Gastroesophageal sphincter (tissue), 4 donors: ENCODE measurements at regions not wholly inside any gene's neighbourhood (a gene's known extent, or its start where the extent isn't known, plus 50 kb on each side); places are given as distances from the start of the nearest gene placed in this dataset.

Experiments
- ATAC-seq: fragments of 150-250 bp; one replicate; pipeline ENCODE4 v1.9.1; 2016; ENCODE audit warnings: mild to moderate bottlenecking, moderate library complexity
- H3K27ac ChIP-seq, 4 donors: fragments of 200-600 bp; sonication (generic) in 3 of 4; 1 replicate in 3 of 4; 2 replicates in 1 of 4; pipeline ENCODE4 v1.5.1; 2016 to 2019
- H3K27me3 ChIP-seq: fragments of 200-600 bp; sonication (generic); one replicate; pipeline ENCODE4 v1.5.1; 2019
- H3K36me3 ChIP-seq, 2 donors: fragments of 200-600 bp; sonication (generic); one replicate each; pipeline ENCODE4 v1.5.1; 2019; ENCODE audit warnings: control low read depth in 1 of 2
- H3K4me1 ChIP-seq, 3 donors: fragments of 200-600 bp; sonication (generic); 1 replicate in 2 of 3; 2 replicates in 1 of 3; pipeline ENCODE4 v1.5.1; 2016 to 2019; ENCODE audit warnings: control low read depth in 2 of 3
- H3K4me3 ChIP-seq, 2 donors: fragments of 200-600 bp; sonication (generic); one replicate each; pipeline ENCODE4 v1.5.1; 2019; ENCODE audit warnings: mild to moderate bottlenecking in 1 of 2, moderate library complexity in 1 of 2
- H3K9me3 ChIP-seq, 3 donors: fragments of 200-600 bp; sonication (generic); one replicate each; pipeline ENCODE4 v1.5.1; 2017 to 2019; ENCODE audit warnings: control low read depth in 2 of 3
- EP300 ChIP-seq: sonication (generic); formaldehyde crosslinking; IDR thresholded peaks from one replicate; pipeline ENCODE4 v1.6.1; 2017; ENCODE audit warnings: antibody characterized with exemption, mild to moderate bottlenecking
- POLR2A ChIP-seq, 2 donors: fragments of 450-650 bp; IDR thresholded peaks; one replicate each; pipeline ENCODE4 v1.6.1; 2017; ENCODE audit warnings: antibody characterized with exemption in 2 of 2, mild to moderate bottlenecking in 2 of 2, moderate library complexity in 1 of 2
- POLR2AphosphoS5 ChIP-seq: sonication (generic); formaldehyde crosslinking; IDR thresholded peaks from one replicate; pipeline ENCODE4 v1.6.1; 2017; ENCODE audit warnings: antibody characterized with exemption
- WGBS, 2 donors: methylation state at CpG; one replicate each; pipeline ENCODE4 v1.1.5; 2018; ENCODE audit warnings: low coverage in 1 of 2; 5-methylcytosine and 5-hydroxymethylcytosine counted together
- TF ChIP-seq, protein P1 (sequence below), 4 experiments: fragments of 200-600 bp in 2 of 4; fragments of 450-650 bp in 2 of 4; sonication (generic) in 1 of 4; IDR thresholded peaks; one replicate each; pipeline ENCODE4 v1.5.1; 2017 to 2019; ENCODE audit warnings: antibody characterized with exemption in 4 of 4, mild to moderate bottlenecking in 2 of 4, moderate library complexity in 2 of 4

DNA sequence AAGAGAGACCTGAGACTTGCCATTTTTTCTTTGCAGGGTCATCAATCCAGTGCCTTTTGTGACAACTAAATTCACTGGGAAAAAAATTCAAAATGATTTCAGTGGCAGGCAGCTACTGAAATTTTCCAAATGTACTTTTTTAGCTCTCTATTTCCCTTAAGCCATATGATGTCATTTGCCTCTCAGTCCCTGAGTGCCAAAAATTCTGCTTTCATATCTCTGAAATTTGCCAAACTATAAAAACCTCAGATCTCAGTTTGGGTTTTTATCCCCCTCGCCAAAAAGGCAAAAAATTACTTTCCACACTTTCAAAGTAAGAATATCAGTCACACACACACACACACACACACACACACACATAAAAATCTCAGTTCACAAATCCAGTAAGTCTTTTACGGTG is 651.3 kb upstream of the ARID1B start:
- ATAC-seq, result no peak
- H3K4me1 ChIP-seq, result no peaks in the 10 kb centered on the region
- no peak overlapping the region for H3K4me3 ChIP-seq
- TF ChIP-seq POLR2AphosphoS5, result no peak
- no peak for TF ChIP-seq POLR2A (IDR thresholded peaks at IDR 0.05)
- no peak for TF ChIP-seq EP300
- H3K36me3 ChIP-seq, result no peaks in the 10 kb centered on the region
- 41 to 77% methylated on average over 2 of the region's 2 CpGs for WGBS, 2 donors
- no peak overlapping the region for H3K27ac ChIP-seq
- no peaks in the 10 kb centered on the region for H3K9me3 ChIP-seq
- no peaks in the 10 kb centered on the region for H3K27me3 ChIP-seq

DNA sequence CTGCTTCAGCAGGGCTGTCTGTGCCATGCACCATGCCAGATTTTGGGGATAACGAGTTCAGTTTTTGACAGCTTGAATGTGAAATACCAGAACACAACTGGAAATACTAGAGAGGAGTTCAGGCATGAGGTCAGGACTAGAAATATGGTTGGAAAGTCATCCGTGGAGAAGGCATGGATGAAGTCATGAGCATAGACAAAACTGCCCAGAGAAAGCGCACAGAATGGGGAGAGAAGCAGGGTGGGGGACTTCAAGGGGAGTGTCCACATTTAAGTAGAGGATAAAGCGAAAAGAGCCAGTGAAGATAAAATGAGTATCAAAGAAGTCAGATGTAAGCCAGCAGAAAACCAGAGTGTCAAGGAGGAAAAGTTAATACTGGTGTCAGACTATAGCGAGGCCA is 653.4 kb upstream of the ARID1B start:
- no peaks in the 10 kb centered on the region for H3K27me3 ChIP-seq
- no peak for ATAC-seq
- H3K9me3 ChIP-seq, result no peaks in the 10 kb centered on the region
- no peak overlapping the region for H3K4me3 ChIP-seq
- no peak overlapping the region for H3K27ac ChIP-seq
- 89 to 100% methylated on average over 4 to 5 of the region's 5 CpGs for WGBS, 2 donors
- TF ChIP-seq POLR2AphosphoS5 (no peak), POLR2A (IDR thresholded peaks at IDR 0.05) (no peak), EP300 (no peak)
- TF ChIP-seq, protein P1, sequence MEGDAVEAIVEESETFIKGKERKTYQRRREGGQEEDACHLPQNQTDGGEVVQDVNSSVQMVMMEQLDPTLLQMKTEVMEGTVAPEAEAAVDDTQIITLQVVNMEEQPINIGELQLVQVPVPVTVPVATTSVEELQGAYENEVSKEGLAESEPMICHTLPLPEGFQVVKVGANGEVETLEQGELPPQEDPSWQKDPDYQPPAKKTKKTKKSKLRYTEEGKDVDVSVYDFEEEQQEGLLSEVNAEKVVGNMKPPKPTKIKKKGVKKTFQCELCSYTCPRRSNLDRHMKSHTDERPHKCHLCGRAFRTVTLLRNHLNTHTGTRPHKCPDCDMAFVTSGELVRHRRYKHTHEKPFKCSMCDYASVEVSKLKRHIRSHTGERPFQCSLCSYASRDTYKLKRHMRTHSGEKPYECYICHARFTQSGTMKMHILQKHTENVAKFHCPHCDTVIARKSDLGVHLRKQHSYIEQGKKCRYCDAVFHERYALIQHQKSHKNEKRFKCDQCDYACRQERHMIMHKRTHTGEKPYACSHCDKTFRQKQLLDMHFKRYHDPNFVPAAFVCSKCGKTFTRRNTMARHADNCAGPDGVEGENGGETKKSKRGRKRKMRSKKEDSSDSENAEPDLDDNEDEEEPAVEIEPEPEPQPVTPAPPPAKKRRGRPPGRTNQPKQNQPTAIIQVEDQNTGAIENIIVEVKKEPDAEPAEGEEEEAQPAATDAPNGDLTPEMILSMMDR (IDR thresholded peaks at IDR 0.05), result no peak
- H3K36me3 ChIP-seq, result no peaks in the 10 kb centered on the region
- H3K4me1 ChIP-seq, result no peaks in the 10 kb centered on the region

DNA sequence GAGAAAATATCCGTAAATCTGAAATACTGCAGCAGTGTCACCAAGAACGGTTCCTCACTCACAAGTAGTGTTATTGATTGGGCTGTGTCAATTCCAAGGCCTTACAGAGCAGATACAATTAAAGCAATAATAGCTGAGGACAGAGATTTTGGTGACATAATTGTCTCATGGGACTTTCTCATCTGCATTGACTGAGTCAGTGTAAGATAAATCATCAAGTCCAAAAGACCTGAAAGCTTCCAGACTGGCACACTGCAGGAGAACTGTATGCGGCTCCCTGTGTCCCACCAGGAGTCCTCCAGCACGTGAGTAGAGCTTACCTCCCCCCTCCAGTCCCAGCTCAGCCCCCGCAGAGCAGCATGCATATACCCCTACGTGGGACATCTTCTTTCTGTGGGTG is 655.2 kb upstream of the ARID1B start:
- H3K27me3 ChIP-seq, result no peaks in the 10 kb centered on the region
- H3K4me3 ChIP-seq, result no peak overlapping the region
- no peak for ATAC-seq
- H3K9me3 ChIP-seq, result no peaks in the 10 kb centered on the region
- no peaks in the 10 kb centered on the region for H3K36me3 ChIP-seq
- TF ChIP-seq, protein P1 (IDR thresholded peaks at IDR 0.05), result no peak
- TF ChIP-seq POLR2A (IDR thresholded peaks at IDR 0.05), result no peak
- TF ChIP-seq POLR2AphosphoS5, result no peak
- TF ChIP-seq EP300, result no peak
- WGBS, 2 donors, result 73 to 93% methylated on average over 3 of the region's 6 CpGs
- no peaks in the 10 kb centered on the region for H3K4me1 ChIP-seq
- no peak overlapping the region for H3K27ac ChIP-seq

DNA sequence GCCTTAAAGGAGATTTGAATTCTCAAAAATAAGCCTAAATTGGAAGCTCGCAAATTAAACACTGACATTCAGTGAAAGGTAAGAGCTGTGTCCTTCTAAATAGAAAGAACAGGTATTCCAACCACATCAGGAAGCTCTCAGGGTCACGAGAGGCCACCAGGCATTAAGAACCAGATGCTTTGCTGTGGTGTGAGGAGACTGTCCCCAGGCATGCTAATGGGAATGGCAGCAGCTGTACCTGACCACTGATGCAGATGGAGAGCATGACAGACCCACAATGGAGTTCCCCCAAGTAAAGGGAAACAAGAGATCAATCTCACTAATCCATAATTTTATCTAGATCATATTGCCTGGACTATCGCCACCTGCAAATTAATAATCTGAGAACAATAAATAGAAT is 658.9 kb upstream of the NOX3 start:
- H3K36me3 ChIP-seq, result no peaks in the 10 kb centered on the region
- no peak overlapping the region for H3K4me3 ChIP-seq
- no peak for ATAC-seq
- WGBS, 2 donors, result 84 to 97% methylated on average over 3 of the region's 3 CpGs
- no peaks in the 10 kb centered on the region for H3K27me3 ChIP-seq
- no peak overlapping the region for H3K27ac ChIP-seq
- TF ChIP-seq POLR2AphosphoS5 (no peak), POLR2A (IDR thresholded peaks at IDR 0.05) (no peak), EP300 (no peak)
- TF ChIP-seq, protein P1 (IDR thresholded peaks at IDR 0.05), result no peak
- H3K9me3 ChIP-seq, result no peaks in the 10 kb centered on the region
- no peaks in the 10 kb centered on the region for H3K4me1 ChIP-seq

DNA sequence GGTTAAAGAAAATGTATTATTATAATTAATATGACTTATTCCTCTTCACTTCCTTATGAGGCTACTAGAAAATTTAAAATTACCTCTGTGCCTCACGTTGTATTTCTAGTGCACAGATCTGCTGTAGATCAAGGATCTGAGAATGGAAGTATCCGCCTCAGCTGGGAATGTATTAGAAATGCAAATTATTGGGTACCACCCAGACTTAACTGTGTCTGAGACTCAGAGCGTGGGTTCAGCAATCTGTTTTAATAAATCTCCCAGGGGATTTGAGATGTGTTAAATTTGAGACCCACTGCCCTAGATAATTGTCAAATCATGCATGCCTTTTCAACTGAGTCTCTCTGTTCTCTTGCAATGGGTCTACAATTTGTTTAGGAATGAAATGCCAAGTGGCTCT is 658.0 kb upstream of the NOX3 start:
- Histone ChIP-seq H3K27ac (no peak overlapping the region), H3K9me3 (no peaks in the 10 kb centered on the region), H3K27me3 (no peaks in the 10 kb centered on the region), H3K36me3 (no peaks in the 10 kb centered on the region), H3K4me3 (no peak overlapping the region), H3K4me1 (no peaks in the 10 kb centered on the region)
- ATAC-seq, result no peak
- 74 to 100% methylated on average over 2 to 3 of the region's 3 CpGs for WGBS, 2 donors
- TF ChIP-seq, protein P1 (IDR thresholded peaks at IDR 0.05), result no peak

DNA sequence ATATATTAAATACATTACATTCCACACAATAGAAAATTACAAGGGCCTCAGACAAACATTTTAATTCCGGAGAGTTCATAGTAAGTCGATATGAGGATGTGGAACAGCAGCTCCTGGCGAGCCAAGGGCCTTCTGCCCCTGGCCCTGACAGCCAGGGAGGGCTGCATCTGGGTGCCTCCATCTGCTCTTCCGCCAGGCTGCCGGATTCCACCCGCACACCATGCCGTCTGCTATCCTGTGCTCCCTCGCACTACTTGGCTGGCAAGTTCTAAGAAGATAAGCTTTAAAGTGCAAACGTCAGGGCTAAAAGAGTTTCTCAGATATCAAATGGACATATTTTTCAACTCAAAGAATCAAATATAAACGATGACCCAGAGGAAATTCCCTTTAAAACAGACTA is 656.3 kb upstream of the NOX3 start:
- no peaks in the 10 kb centered on the region for H3K36me3 ChIP-seq
- H3K9me3 ChIP-seq, result no peaks in the 10 kb centered on the region
- no peak for ATAC-seq
- H3K27ac ChIP-seq, result no peak overlapping the region
- no peaks in the 10 kb centered on the region for H3K4me1 ChIP-seq
- H3K4me3 ChIP-seq, result no peak overlapping the region
- WGBS, 2 donors, result 43 to 93% methylated on average over 5 to 10 of the region's 10 CpGs
- TF ChIP-seq EP300, result no peak
- TF ChIP-seq POLR2AphosphoS5, result no peak
- no peak for TF ChIP-seq POLR2A (IDR thresholded peaks at IDR 0.05)
- TF ChIP-seq, protein P1 (IDR thresholded peaks at IDR 0.05), result no peak
- no peaks in the 10 kb centered on the region for H3K27me3 ChIP-seq
